RWPE2 (cell line): ENCODE measurements at regions not wholly inside any gene's neighbourhood (a gene's known extent, or its start where the extent isn't known, plus 50 kb on each side); places are given as distances from the start of the nearest gene placed in this dataset.

Experiments used
- ATAC-seq: fragments of 200-7000 bp; cut with Tn5 transposase; 3 replicates; pipeline ENCODE4 v1.9.1; 2021; ENCODE audit warnings: low read depth
- DNase-seq: peaks from one replicate; pipeline ENCODE4 v3.0.0-alpha.2; 2020; ENCODE audit warnings: low spot score
- H3K27ac ChIP-seq: fragments of 450-650 bp; 2 replicates; pipeline ENCODE4 v1.5.1; 2017; ENCODE audit warnings: mild to moderate bottlenecking; ENCODE audit not compliant: poor library complexity, severe bottlenecking
- H3K27me3 ChIP-seq: fragments of 250-450 bp; sonication (Bioruptor Pico); 2 replicates; pipeline ENCODE4 v1.5.1; 2021; ENCODE audit warnings: mild to moderate bottlenecking, moderate library complexity; ENCODE audit not compliant: insufficient read depth, poor library complexity, severe bottlenecking
- H3K36me3 ChIP-seq: fragments of 250-450 bp; sonication (Bioruptor Pico); 2 replicates; pipeline ENCODE4 v1.5.1; 2020; ENCODE audit warnings: low read depth, mild to moderate bottlenecking, moderate library complexity
- H3K4me1 ChIP-seq: fragments of 250-450 bp; sonication (Bioruptor Pico); 2 replicates; pipeline ENCODE4 v1.5.1; 2021; ENCODE audit warnings: mild to moderate bottlenecking, moderate library complexity; ENCODE audit not compliant: insufficient read depth, poor library complexity, severe bottlenecking
- H3K4me3 ChIP-seq: fragments of 250-450 bp; sonication (Bioruptor Pico); 2 replicates; pipeline ENCODE4 v1.5.1; 2021; ENCODE audit warnings: mild to moderate bottlenecking, moderate library complexity; ENCODE audit not compliant: severe bottlenecking
- H3K9me3 ChIP-seq: fragments of 250-450 bp; sonication (Bioruptor Pico); 2 replicates; pipeline ENCODE4 v1.5.1; 2021; ENCODE audit warnings: mild to moderate bottlenecking, moderate library complexity; ENCODE audit not compliant: severe bottlenecking
- TF ChIP-seq, protein P1 (sequence below): fragments of 450-650 bp; IDR thresholded peaks from one replicate; pipeline ENCODE4 v1.5.1; 2017; ENCODE audit warnings: mild to moderate bottlenecking, moderate library complexity; ENCODE audit not compliant: poor library complexity, severe bottlenecking

DNA sequence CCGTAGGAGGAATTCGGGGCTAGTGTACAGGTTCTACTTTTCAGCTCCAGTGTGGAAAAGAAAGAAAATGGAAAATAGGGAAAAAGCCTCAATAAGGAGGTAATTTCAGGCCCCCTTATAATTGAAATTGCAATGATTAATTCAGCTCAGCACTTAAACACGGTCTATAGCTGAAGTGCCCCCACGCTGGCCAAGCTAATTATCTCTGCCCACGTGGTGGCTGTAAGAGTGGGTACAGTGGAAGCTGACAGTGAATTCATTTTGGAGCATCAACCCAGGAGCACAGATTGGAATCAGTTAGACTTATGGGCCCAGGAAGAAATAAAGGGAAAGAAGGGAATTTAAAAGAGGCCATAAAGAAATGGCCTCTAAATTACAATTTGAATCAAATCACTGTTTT is 631.1 kb upstream of the CPEB2 start:
- Histone ChIP-seq H3K9me3 (no peaks in the 10 kb centered on the region), H3K27ac (no peak overlapping the region), H3K4me3 (no peak overlapping the region), H3K36me3 (no peaks in the 10 kb centered on the region), H3K4me1 (no peaks in the 10 kb centered on the region), H3K27me3 (no peaks in the 10 kb centered on the region)
- TF ChIP-seq, protein P1, sequence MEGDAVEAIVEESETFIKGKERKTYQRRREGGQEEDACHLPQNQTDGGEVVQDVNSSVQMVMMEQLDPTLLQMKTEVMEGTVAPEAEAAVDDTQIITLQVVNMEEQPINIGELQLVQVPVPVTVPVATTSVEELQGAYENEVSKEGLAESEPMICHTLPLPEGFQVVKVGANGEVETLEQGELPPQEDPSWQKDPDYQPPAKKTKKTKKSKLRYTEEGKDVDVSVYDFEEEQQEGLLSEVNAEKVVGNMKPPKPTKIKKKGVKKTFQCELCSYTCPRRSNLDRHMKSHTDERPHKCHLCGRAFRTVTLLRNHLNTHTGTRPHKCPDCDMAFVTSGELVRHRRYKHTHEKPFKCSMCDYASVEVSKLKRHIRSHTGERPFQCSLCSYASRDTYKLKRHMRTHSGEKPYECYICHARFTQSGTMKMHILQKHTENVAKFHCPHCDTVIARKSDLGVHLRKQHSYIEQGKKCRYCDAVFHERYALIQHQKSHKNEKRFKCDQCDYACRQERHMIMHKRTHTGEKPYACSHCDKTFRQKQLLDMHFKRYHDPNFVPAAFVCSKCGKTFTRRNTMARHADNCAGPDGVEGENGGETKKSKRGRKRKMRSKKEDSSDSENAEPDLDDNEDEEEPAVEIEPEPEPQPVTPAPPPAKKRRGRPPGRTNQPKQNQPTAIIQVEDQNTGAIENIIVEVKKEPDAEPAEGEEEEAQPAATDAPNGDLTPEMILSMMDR, result no peak
- ATAC-seq (no peak), DNase-seq (no peak)

DNA sequence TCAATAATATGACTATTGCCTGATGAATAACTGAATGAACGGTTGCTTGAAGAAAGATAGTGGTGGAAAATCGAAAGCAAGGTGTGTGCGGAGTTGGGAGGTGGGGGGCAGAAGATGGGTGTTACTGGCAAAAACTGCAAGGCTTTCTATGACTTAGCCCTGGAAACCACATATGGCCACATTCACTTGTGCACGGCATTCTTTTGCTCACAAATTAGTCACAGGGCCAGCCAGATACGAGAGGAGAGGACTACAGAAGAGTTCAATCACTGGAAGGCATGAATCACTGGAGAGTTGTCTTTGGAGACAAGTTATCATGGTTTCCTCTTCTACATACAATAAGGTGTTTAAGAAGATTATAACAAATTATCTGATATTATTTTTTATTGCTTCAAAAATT is 626.5 kb upstream of the CPEB2 start:
- Histone ChIP-seq H3K9me3 (no peaks in the 10 kb centered on the region), H3K4me1 (no peaks in the 10 kb centered on the region), H3K27me3 (no peaks in the 10 kb centered on the region), H3K36me3 (no peaks in the 10 kb centered on the region), H3K27ac (no peak overlapping the region), H3K4me3 (no peak overlapping the region)
- DNase-seq, result no peak
- peak; percentile 48; the same call in 1 of the 3 replicates for ATAC-seq
- TF ChIP-seq, protein P1, result no peak

DNA sequence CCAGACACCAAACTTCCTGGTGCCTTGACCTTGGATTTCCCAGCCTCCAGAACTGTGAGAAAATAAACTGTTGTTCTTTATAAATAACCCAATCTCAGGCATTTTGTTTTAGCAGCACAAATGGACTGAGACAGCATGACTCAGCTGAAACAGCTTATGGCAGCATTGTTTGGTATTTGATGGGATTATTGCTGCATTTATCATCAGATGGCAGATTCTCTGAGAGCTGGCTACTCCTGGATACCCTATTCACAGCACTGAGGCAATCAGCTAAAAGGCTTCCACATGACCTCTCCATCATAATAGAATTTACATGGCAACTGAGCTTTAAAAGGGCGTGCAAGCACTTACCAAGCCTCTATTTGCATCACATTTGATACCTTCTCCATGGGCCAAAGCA is 623.1 kb upstream of the CPEB2 start:
- H3K36me3 ChIP-seq, result no peaks in the 10 kb centered on the region
- TF ChIP-seq, protein P1, result no peak
- H3K27ac ChIP-seq, result no peak overlapping the region
- no peak overlapping the region for H3K4me3 ChIP-seq
- no peak for DNase-seq
- H3K27me3 ChIP-seq, result no peaks in the 10 kb centered on the region
- ATAC-seq, result no peak
- no peaks in the 10 kb centered on the region for H3K9me3 ChIP-seq
- H3K4me1 ChIP-seq, result no peaks in the 10 kb centered on the region

DNA sequence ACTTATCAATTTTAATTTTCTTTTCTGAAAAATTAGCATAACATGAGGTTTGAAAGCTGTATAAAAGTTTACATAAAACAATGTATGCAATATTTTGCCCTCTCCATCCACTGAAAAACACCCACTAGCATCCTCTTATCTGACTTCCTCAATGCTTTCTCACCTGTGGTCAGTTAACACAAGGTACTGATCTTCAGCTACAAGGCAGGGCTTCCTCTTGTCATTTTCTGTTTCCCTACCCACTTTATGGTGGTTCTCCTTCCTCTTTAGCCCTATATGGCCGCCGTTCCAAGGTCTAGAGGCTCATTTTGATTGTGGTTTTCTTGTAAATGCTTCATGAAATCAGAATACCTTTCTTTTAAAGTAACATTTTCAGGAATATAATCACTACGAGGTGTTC is 618.6 kb upstream of the CPEB2 start:
- TF ChIP-seq, protein P1, result no peak
- H3K4me1 ChIP-seq, result no peaks in the 10 kb centered on the region
- no peaks in the 10 kb centered on the region for H3K36me3 ChIP-seq
- H3K4me3 ChIP-seq, result no peak overlapping the region
- ATAC-seq (no peak), DNase-seq (no peak)
- H3K9me3 ChIP-seq, result no peaks in the 10 kb centered on the region
- H3K27me3 ChIP-seq, result no peaks in the 10 kb centered on the region
- H3K27ac ChIP-seq, result no peak overlapping the region

DNA sequence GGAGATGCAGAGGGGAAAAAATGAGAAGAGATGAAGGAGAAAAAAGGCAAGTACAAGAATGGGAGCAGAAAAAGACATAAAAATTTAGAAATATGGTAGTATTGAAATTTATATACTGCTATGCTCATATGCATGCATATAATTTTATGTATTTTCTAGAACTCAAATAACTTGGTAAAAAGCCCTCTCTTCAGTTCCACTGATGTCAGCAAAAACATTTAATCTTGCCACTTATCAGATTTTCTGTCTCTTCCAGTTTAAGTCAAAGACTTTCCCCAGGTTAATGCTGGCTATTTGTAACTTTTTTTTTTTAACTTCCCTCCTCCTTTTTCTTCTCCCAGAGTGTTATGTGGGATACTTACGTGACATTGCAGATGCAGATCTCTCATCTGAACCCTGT is 617.5 kb upstream of the CPEB2 start:
- ATAC-seq (no peak), DNase-seq (no peak)
- TF ChIP-seq, protein P1, result no peak

More for the DNA sequence above, 617.5 kb upstream of the CPEB2 start:
- Histone ChIP-seq H3K4me1 (no peaks in the 10 kb centered on the region), H3K9me3 (no peaks in the 10 kb centered on the region), H3K36me3 (no peaks in the 10 kb centered on the region), H3K4me3 (no peak overlapping the region), H3K27ac (no peak overlapping the region), H3K27me3 (no peaks in the 10 kb centered on the region)
